H1 (cell line): ENCODE measurements at regions not wholly inside any gene's neighbourhood (a gene's known extent, or its start where the extent isn't known, plus 50 kb on each side); places are given as distances from the start of the nearest gene placed in this dataset.
A peak's percentile ranks its signal among the peaks of the same experiment; 100 is the strongest.

Experiments
- CTCF ChIA-PET: fragments of 300-600 bp; sonication (Branson Sonifier 250); formaldehyde crosslinking; loops from one replicate; lab custom pipeline; 2021; ENCODE audit not compliant: partially characterized antibody; lab: Charles Lee
- POLR2A ChIA-PET: fragments of 300-600 bp; sonication (Branson Sonifier 250); formaldehyde crosslinking; loops from one replicate; lab custom pipeline; 2021; ENCODE audit warnings: inconsistent platforms; ENCODE audit not compliant: partially characterized antibody; lab: Charles Lee
- DNase-seq, 2 experiments: peaks; one replicate each; pipeline versions ENCODE4 v3.0.0 to v3.0.0-alpha.2; 2010 to 2022; ENCODE audit warnings: low spot score in 2 of 2, low read depth in 1 of 2, mixed read lengths in 1 of 2
- FAIRE-seq: peaks from 2 replicates; lab custom pipeline; 2011; peaks lifted over from hg19 to GRCh38; lab: Jason Lieb, UNC
- H2AFZ ChIP-seq: 2 replicates; pipeline ENCODE4 v1.8.1; 2012; ENCODE audit warnings: low read length, inconsistent platforms
- H2AK5ac ChIP-seq: 2 replicates; pipeline ENCODE4 v1.6.1; 2013; ENCODE audit warnings: low read depth, low read length
- H2BK120ac ChIP-seq: replicated peaks from 2 replicates; pipeline ENCODE3; 2013; ENCODE audit warnings: low read depth, low read length, inconsistent platforms
- H2BK12ac ChIP-seq: 2 replicates; pipeline ENCODE4 v1.6.1; 2013; ENCODE audit warnings: low read depth, low read length
- H2BK15ac ChIP-seq: 2 replicates; pipeline ENCODE4 v1.6.1; 2013; ENCODE audit warnings: low read length
- H2BK20ac ChIP-seq: 2 replicates; pipeline ENCODE4 v1.6.1; 2013; ENCODE audit warnings: low read length
- H2BK5ac ChIP-seq: 2 replicates; pipeline ENCODE4 v1.6.1; 2013; ENCODE audit warnings: low read depth, low read length
- H3K14ac ChIP-seq: 2 replicates; pipeline ENCODE4 v1.6.1; 2013; ENCODE audit warnings: inconsistent platforms; ENCODE audit not compliant: insufficient read length
- H3K18ac ChIP-seq: 2 replicates; pipeline ENCODE4 v1.6.1; 2013; ENCODE audit warnings: low read length; ENCODE audit errors: extremely low read depth
- H3K23ac ChIP-seq: 2 replicates; pipeline ENCODE4 v1.6.1; 2013; ENCODE audit warnings: inconsistent platforms; ENCODE audit not compliant: insufficient read length
- H3K23me2 ChIP-seq: 2 replicates; pipeline ENCODE4 v1.6.1; 2013; ENCODE audit warnings: low read depth, low read length
- H3K27ac ChIP-seq: 2 replicates; pipeline ENCODE4 v1.6.1; 2011; ENCODE audit warnings: low read depth, low read length, inconsistent platforms
- H3K27me3 ChIP-seq, 4 experiments: replicated peaks in 1 of 4; 1 replicate in 1 of 4; 2 replicates in 3 of 4; pipeline versions ENCODE4 v1.6.1 to v1.8.1; 2011 to 2013; ENCODE audit warnings: low read length in 3 of 4, mild to moderate bottlenecking in 3 of 4, inconsistent platforms in 2 of 4, mixed read lengths in 2 of 4, moderate library complexity in 1 of 4; ENCODE audit not compliant: control insufficient read depth in 3 of 4, insufficient read depth in 3 of 4; ENCODE audit errors: extremely low read depth in 1 of 4
- H3K36me3 ChIP-seq, 4 experiments: 2 replicates each; pipeline versions ENCODE4 v1.6.1 to v1.8.1; 2011 to 2013; ENCODE audit warnings: mild to moderate bottlenecking in 4 of 4, low read length in 3 of 4, moderate library complexity in 2 of 4, control low read depth in 1 of 4, inconsistent platforms in 1 of 4; ENCODE audit not compliant: insufficient read depth in 4 of 4, control insufficient read depth in 2 of 4
- H3K4ac ChIP-seq: replicated peaks from 2 replicates; pipeline ENCODE3; 2013; ENCODE audit warnings: low read length, low read depth, mixed read lengths, inconsistent platforms; ENCODE audit not compliant: insufficient read length
- H3K4me1 ChIP-seq, 4 experiments: replicated peaks in 1 of 4; 1 replicate in 1 of 4; 2 replicates in 3 of 4; pipeline versions ENCODE4 v1.6.1 to v1.8.1; 2011 to 2013; ENCODE audit warnings: low read length in 3 of 4, inconsistent platforms in 2 of 4, mixed read lengths in 1 of 4; ENCODE audit not compliant: insufficient read depth in 4 of 4, control insufficient read depth in 3 of 4
- H3K4me2 ChIP-seq, 2 experiments: 2 replicates each; pipeline versions ENCODE4 v1.6.1 to v1.8.1; 2011 to 2013; ENCODE audit warnings: low read depth in 2 of 2, low read length in 2 of 2, control low read depth in 1 of 2, inconsistent platforms in 1 of 2, mild to moderate bottlenecking in 1 of 2; ENCODE audit not compliant: insufficient read depth in 1 of 2
- H3K4me3 ChIP-seq, 4 experiments: fragments of 200-600, 300-600 bp in 1 of 4; sonication (generic), shearing (Covaris generic), sonication (Bioruptor Twin) in 1 of 4; 2 replicates each; pipeline versions ENCODE4 v1.5.1 to v1.8.1; 2011 to 2016; ENCODE audit warnings: low read length in 4 of 4, low read depth in 3 of 4, control low read depth in 2 of 4, inconsistent platforms in 2 of 4, mild to moderate bottlenecking in 2 of 4, mixed read lengths in 1 of 4, moderate library complexity in 1 of 4; ENCODE audit not compliant: insufficient read depth in 2 of 4; ENCODE audit errors: extremely low read depth in 1 of 4
- H3K56ac ChIP-seq: replicated peaks from 2 replicates; pipeline ENCODE3; 2013; ENCODE audit warnings: low read depth, mild to moderate bottlenecking, mixed read lengths, low read length, inconsistent platforms; ENCODE audit not compliant: insufficient read length
- H3K79me1 ChIP-seq: 2 replicates; pipeline ENCODE4 v1.6.1; 2013; ENCODE audit warnings: low read depth, low read length, control low read depth
- H3K79me2 ChIP-seq, 2 experiments: 2 replicates each; pipeline versions ENCODE4 v1.6.1 to v1.8.1; 2012 to 2013; ENCODE audit warnings: low read length in 2 of 2, mild to moderate bottlenecking in 2 of 2, inconsistent platforms in 1 of 2; ENCODE audit not compliant: insufficient read depth in 2 of 2, control insufficient read depth in 1 of 2
- H3K9ac ChIP-seq, 4 experiments: replicated peaks in 1 of 4; 1 replicate in 1 of 4; 2 replicates in 3 of 4; pipeline versions ENCODE4 v1.6.1 to v1.8.1; 2011 to 2013; ENCODE audit warnings: low read depth in 3 of 4, low read length in 3 of 4, control low read depth in 2 of 4, mild to moderate bottlenecking in 2 of 4, moderate library complexity in 2 of 4, inconsistent platforms in 1 of 4; ENCODE audit errors: extremely low read depth in 1 of 4
- H3K9me3 ChIP-seq, 2 experiments: 2 replicates each; pipeline versions ENCODE4 v1.6.1 to v1.8.1; 2012 to 2013; ENCODE audit warnings: mild to moderate bottlenecking in 2 of 2, moderate library complexity in 2 of 2, control low read depth in 1 of 2, inconsistent platforms in 1 of 2, low read depth in 1 of 2, low read length in 1 of 2, mixed read lengths in 1 of 2; ENCODE audit not compliant: insufficient read depth in 2 of 2
- H4K20me1 ChIP-seq, 2 experiments: replicated peaks in 1 of 2; 2 replicates each; pipeline versions ENCODE3 to v1.8.1; 2011 to 2013; ENCODE audit warnings: inconsistent platforms in 2 of 2, low read length in 2 of 2, mild to moderate bottlenecking in 1 of 2; ENCODE audit not compliant: insufficient read depth in 2 of 2, control insufficient read depth in 1 of 2
- H4K5ac ChIP-seq: 2 replicates; pipeline ENCODE4 v1.6.1; 2013; ENCODE audit warnings: low read length, low read depth, mixed read lengths, inconsistent platforms; ENCODE audit not compliant: insufficient read length
- H4K8ac ChIP-seq: 2 replicates; pipeline ENCODE4 v1.8.0; 2013; ENCODE audit warnings: mild to moderate bottlenecking, moderate library complexity, low read length, inconsistent platforms; ENCODE audit not compliant: insufficient read depth; ENCODE audit errors: extremely low read depth
- H4K91ac ChIP-seq: replicated peaks from 2 replicates; pipeline ENCODE3; 2013; ENCODE audit warnings: low read length, mixed read lengths, inconsistent platforms; ENCODE audit not compliant: insufficient read length
- BRCA1 ChIP-seq: IDR thresholded peaks from 2 replicates; pipeline ENCODE4 v1.6.1; 2012; ENCODE audit warnings: low read depth, low read length, improper control_type of control experiment
- FOSL1 ChIP-seq: IDR thresholded peaks from 2 replicates; pipeline ENCODE4 v1.6.1; 2011; ENCODE audit warnings: mild to moderate bottlenecking, low read depth, low read length, moderate library complexity; ENCODE audit not compliant: insufficient read depth
- GTF2F1 ChIP-seq: IDR thresholded peaks from 2 replicates; pipeline ENCODE4 v1.6.1; 2012; ENCODE audit warnings: low read depth, low read length, improper control_type of control experiment, borderline replicate concordance
- HDAC6 ChIP-seq: IDR thresholded peaks from one replicate; pipeline ENCODE4 v1.7.1; 2012; ENCODE audit warnings: low read depth, mild to moderate bottlenecking, inconsistent platforms, low read length, moderate library complexity
- KDM5A ChIP-seq: fragments of 200-600 bp; IDR thresholded peaks from 2 replicates; pipeline ENCODE4 v1.7.1; 2012; ENCODE audit warnings: mild to moderate bottlenecking, low read length, inconsistent platforms, mixed read lengths
- MAFK ChIP-seq: IDR thresholded peaks from 2 replicates; pipeline ENCODE4 v1.6.1; 2012; ENCODE audit warnings: low read depth, mild to moderate bottlenecking, improper control_type of control experiment, low read length
- NANOG ChIP-seq: IDR thresholded peaks from 2 replicates; pipeline ENCODE4 v1.6.1; 2011; ENCODE audit warnings: low read length, low read depth, mild to moderate bottlenecking, inconsistent platforms; ENCODE audit not compliant: insufficient read depth, poor library complexity, severe bottlenecking
- POU5F1 ChIP-seq: IDR thresholded peaks from 2 replicates; pipeline ENCODE4 v1.6.1; 2011; ENCODE audit warnings: low read depth, mild to moderate bottlenecking, low read length, moderate library complexity
- RAD21 ChIP-seq, 2 experiments: IDR thresholded peaks in 1 of 2; conservative IDR thresholded peaks in 1 of 2; 2 replicates each; pipeline ENCODE4 v1.6.1; 2011; ENCODE audit warnings: low read depth in 2 of 2, low read length in 2 of 2, improper control_type of control experiment in 1 of 2, inconsistent platforms in 1 of 2, mild to moderate bottlenecking in 1 of 2, moderate library complexity in 1 of 2
- SP2 ChIP-seq: IDR thresholded peaks from 2 replicates; pipeline ENCODE4 v1.6.1; 2012; ENCODE audit warnings: mild to moderate bottlenecking, low read length, inconsistent platforms
- TEAD4 ChIP-seq: IDR thresholded peaks from 2 replicates; pipeline ENCODE4 v1.6.1; 2012; ENCODE audit warnings: low read depth, low read length, inconsistent platforms, mixed read lengths
- WGBS, 2 experiments: shearing (Covaris generic) in 1 of 2; methylation state at CpG; one replicate each; pipeline versions ENCODE4 v1.1.6 to v1.1.7; 2013 to 2015; ENCODE audit warnings: low lambda C conversion rate in 2 of 2, mixed read lengths in 2 of 2, inconsistent platforms in 1 of 2, low coverage in 1 of 2, missing lambda C conversion rate in 1 of 2; ENCODE audit not compliant: insufficient replicate concordance in 2 of 2, insufficient coverage in 1 of 2, insufficient read length in 1 of 2; ENCODE audit errors: extremely low coverage in 1 of 2, missing lambda C conversion rate in 1 of 2; 5-methylcytosine and 5-hydroxymethylcytosine counted together

GRCh38 chr4:10333942-10334341, 123.3 kb downstream of the ZNF518B start:
- no peak overlapping the region for H3K18ac ChIP-seq
- H4K5ac ChIP-seq: no peak overlapping the region
- H3K27me3 ChIP-seq: no peaks in the 10 kb centered on the region
- H2BK120ac ChIP-seq: no peak overlapping the region
- H2AK5ac ChIP-seq: no peak overlapping the region
- DNase-seq: peak; percentile 51 to 60
- no peaks in the 10 kb centered on the region for H4K20me1 ChIP-seq
- ChIA-PET POLR2A (interaction anchor here (1.7 kb wide), 1 partner anchor 216 kb away, joined by 6 read pairs; no protein-coding TSS in a partner anchor), CTCF (interaction anchor here (1.1 to 1.5 kb wide), 5 partner anchors 13 to 169 kb away, joined by 3 to 4 read pairs (median 3); no protein-coding TSS in a partner anchor)
- H3K79me1 ChIP-seq: no peaks in the 10 kb centered on the region
- no peak overlapping the region for H3K27ac ChIP-seq
- no peaks in the 10 kb centered on the region for H3K36me3 ChIP-seq
- no peak overlapping the region for H2BK20ac ChIP-seq
- H2BK12ac ChIP-seq: no peak overlapping the region
- no peak overlapping the region for H2AFZ ChIP-seq
- H3K4ac ChIP-seq: no peak overlapping the region
- no peak overlapping the region for H4K91ac ChIP-seq
- no peak overlapping the region for H2BK5ac ChIP-seq
- no peak overlapping the region for H3K56ac ChIP-seq
- no peak overlapping the region for H3K4me3 ChIP-seq
- peak; percentile 87 for FAIRE-seq
- no peak overlapping the region for H2BK15ac ChIP-seq
- H3K23me2 ChIP-seq: no peaks in the 10 kb centered on the region
- H3K79me2 ChIP-seq: no peaks in the 10 kb centered on the region
- H3K9me3 ChIP-seq: no peaks in the 10 kb centered on the region
- no peak overlapping the region for H4K8ac ChIP-seq
- no peak overlapping the region for H3K14ac ChIP-seq
- peak overlapping the region in 1 of 2 experiments; percentile 42; a peak in 3 of 4 replicates for H3K4me2 ChIP-seq
- WGBS, 2 experiments: 63% methylated on average over 1 of the region's 1 CpG; no CpG with 5 or more reads in 1 of the 2 experiments
- no peak overlapping the region for H3K9ac ChIP-seq
- H3K23ac ChIP-seq: no peak overlapping the region
- peaks cover 0 to 2% (median 0%) of the 10 kb centered on the region in 4 experiments; a peak in 1 of 7 replicates for H3K4me1 ChIP-seq
- TF ChIP-seq NANOG (no peak), POU5F1 (no peak), FOSL1 (no peak), MAFK (no peak), RAD21 (IDR thresholded peaks at IDR 0.05 in 1 of 2, conservative IDR thresholded peaks at IDR 0.05 in 1 of 2; ENCODE audit: low read depth in 2 of 2, low read length in 2 of 2) (no peak; a peak in 2 of 4 replicates), HDAC6 (no peak), SP2 (no peak), KDM5A (no peak), TEAD4 (peak; percentile 67; the same call in 1 of the 2 replicates), BRCA1 (no peak), GTF2F1 (no peak)
